ENCODE measurements at regions not wholly inside any gene's neighbourhood (a gene's known extent, or its start where the extent isn't known, plus 50 kb on each side); places are given as distances from the start of the nearest gene placed in this dataset.

DNA sequence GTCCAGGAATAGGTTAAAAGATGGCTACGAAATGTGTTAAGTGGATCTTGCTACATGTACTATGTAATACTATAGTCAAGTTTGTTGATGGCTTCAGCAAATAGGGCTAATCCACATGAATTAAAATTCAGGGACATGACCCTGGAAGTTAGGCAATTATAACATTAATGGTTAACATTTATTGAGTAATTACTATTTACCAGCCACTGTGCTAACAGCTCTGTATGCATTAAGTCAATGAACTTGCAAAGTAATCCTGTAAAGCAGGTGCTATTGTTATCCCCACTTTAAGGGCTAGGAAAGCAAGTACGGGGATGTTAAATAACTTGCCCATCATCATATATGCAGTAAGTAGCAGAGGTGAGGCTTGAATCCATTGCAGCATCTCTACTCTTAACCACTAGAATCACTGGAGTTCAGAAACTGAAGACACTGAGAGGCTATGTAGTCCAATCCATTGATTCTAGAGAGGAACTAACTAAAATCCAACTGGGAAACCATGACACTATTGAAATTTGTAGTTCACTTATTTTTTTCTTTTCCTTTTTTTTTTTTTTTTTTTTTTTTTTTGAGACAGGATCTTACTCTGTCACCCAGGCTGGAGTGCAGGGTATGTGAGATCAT lies 77.5 kb upstream of the SPINK5 start (continued):
- TF ChIP-seq, protein P1, sequence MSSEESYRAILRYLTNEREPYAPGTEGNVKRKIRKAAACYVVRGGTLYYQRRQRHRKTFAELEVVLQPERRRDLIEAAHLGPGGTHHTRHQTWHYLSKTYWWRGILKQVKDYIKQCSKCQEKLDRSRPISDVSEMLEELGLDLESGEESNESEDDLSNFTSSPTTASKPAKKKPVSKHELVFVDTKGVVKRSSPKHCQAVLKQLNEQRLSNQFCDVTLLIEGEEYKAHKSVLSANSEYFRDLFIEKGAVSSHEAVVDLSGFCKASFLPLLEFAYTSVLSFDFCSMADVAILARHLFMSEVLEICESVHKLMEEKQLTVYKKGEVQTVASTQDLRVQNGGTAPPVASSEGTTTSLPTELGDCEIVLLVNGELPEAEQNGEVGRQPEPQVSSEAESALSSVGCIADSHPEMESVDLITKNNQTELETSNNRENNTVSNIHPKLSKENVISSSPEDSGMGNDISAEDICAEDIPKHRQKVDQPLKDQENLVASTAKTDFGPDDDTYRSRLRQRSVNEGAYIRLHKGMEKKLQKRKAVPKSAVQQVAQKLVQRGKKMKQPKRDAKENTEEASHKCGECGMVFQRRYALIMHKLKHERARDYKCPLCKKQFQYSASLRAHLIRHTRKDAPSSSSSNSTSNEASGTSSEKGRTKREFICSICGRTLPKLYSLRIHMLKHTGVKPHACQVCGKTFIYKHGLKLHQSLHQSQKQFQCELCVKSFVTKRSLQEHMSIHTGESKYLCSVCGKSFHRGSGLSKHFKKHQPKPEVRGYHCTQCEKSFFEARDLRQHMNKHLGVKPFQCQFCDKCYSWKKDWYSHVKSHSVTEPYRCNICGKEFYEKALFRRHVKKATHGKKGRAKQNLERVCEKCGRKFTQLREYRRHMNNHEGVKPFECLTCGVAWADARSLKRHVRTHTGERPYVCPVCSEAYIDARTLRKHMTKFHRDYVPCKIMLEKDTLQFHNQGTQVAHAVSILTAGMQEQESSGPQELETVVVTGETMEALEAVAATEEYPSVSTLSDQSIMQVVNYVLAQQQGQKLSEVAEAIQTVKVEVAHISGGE (CRISPR knock-in tag; IDR thresholded peaks at IDR 0.05), result no peak

DNA sequence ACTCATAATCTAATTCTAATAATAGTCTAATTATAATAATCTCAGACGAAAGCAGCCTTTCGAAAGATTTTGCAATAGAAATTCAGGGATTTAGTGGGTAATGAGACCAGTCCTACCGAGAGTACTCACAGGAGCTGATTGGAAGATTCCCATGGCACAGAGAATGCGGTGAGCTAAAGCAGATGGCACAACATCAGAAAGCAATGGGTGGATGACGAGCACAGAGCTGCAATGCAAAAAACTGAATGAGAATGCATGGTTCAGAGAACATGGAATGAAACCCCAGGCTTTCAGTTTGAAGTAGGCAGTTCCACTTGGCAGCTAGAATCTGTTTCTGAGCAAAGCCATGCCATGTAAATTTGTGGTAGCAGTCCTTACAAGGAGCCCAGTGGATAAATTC lies 78.2 kb upstream of the SPINK5 start:
- Histone ChIP-seq H3K9me1 (ENCODE audit: control insufficient read depth, insufficient read depth, low read length) (no peaks in the 10 kb centered on the region), H3K4me2 (ENCODE audit: insufficient read depth, low read length) (no peak overlapping the region), H3K27ac (ENCODE audit: extremely low read depth, low read depth, low read length) (no peak overlapping the region), H3K4me3 (no peak overlapping the region), H3K9me3 (replicated peaks; ENCODE audit: control insufficient read depth, insufficient read depth, low read depth, low read length) (no peaks in the 10 kb centered on the region), H3K9ac (ENCODE audit: insufficient read depth in 1 of 2, low read depth in 2 of 2, low read length in 2 of 2) (no peak overlapping the region), H4K20me1 (replicated peaks; ENCODE audit: control insufficient read depth, insufficient read depth, low read length) (no peaks in the 10 kb centered on the region), H3K79me2 (ENCODE audit: control insufficient read depth, insufficient read depth, low read length) (no peaks in the 10 kb centered on the region), H3K27me3 (ENCODE audit: control insufficient read depth in 2 of 2, insufficient read depth in 2 of 2, low read length in 2 of 2) (no peaks in the 10 kb centered on the region), H3K4me1 (replicated peaks in 1 of 2; ENCODE audit: control insufficient read depth in 2 of 2, insufficient read depth in 2 of 2, low read length in 2 of 2) (no peaks in the 10 kb centered on the region), H2AFZ (ENCODE audit: low read depth, low read length) (no peak overlapping the region), H3K36me3 (ENCODE audit: control insufficient read depth, insufficient read depth, low read length) (no peaks in the 10 kb centered on the region)
- FAIRE-seq (no peak), DNase-seq (ENCODE audit: extremely low read depth in 1 of 4, low spot score in 3 of 4) (no peak), ATAC-seq (no peak)
- WGBS (ENCODE audit: insufficient coverage, low coverage, missing lambda C conversion rate), result 0% methylated on average over 5 of the region's 5 CpGs
- POLR2A ChIA-PET, result no interaction called here
- in situ Hi-C loops (cut with MboI), result no loop called here
- CTCF ChIA-PET (ENCODE audit: low intra/inter-chr PET ratio), result no interaction called here
- BruUV-seq (replicated peaks), result no TSS peak
- intact Hi-C loops (cut with micrococcal nuclease), result no loop called here
- TF ChIP-seq ADNP (tag; IDR thresholded peaks at IDR 0.05) (no peak), ZBTB7A (IDR thresholded peaks at IDR 0.05; ENCODE audit: borderline replicate concordance, control insufficient read depth, low read depth, low read length) (no peak), FOXP1 (CRISPR knock-in tag; IDR thresholded peaks at IDR 0.05) (no peak), WHSC1 (IDR thresholded peaks at IDR 0.05; ENCODE audit: low read length) (no peak)
- TF ChIP-seq, protein P2, sequence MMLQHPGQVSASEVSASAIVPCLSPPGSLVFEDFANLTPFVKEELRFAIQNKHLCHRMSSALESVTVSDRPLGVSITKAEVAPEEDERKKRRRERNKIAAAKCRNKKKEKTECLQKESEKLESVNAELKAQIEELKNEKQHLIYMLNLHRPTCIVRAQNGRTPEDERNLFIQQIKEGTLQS (IDR thresholded peaks at IDR 0.05), result no peak
- TF ChIP-seq, protein P2 (CRISPR knock-in tag; conservative IDR thresholded peaks at IDR 0.05), result no peak

All from K562 (cell line).